A549 (cell line): ENCODE measurements at regions not wholly inside any gene's neighbourhood (a gene's known extent, or its start where the extent isn't known, plus 50 kb on each side); places are given as distances from the start of the nearest gene placed in this dataset.

ENCODE experiments used
- CBX2 ChIP-seq: fragments of 200-600 bp; sonication (generic); IDR thresholded peaks from 2 replicates; pipeline ENCODE4 v1.6.1; 2016; ENCODE audit warnings: low read depth, mild to moderate bottlenecking, borderline replicate concordance
- CTCF ChIP-seq: fragments of >200 bp; sonication (Bioruptor Twin); formaldehyde crosslinking; IDR thresholded peaks from 3 replicates; pipeline ENCODE4 v1.5.1; 2016
- HDAC2 ChIP-seq: fragments of 200-600 bp; sonication (generic); IDR thresholded peaks from 2 replicates; pipeline ENCODE4 v1.6.1; 2016
- HMGXB4 ChIP-seq: fragments of 250-450 bp; sonication (Bioruptor Pico); IDR thresholded peaks from 2 replicates; pipeline ENCODE4 v1.5.0; 2021; ENCODE audit warnings: mild to moderate bottlenecking, moderate library complexity, borderline replicate concordance
- PHF8 ChIP-seq: fragments of 200-600 bp; sonication (generic); IDR thresholded peaks from 2 replicates; pipeline ENCODE4 v1.6.1; 2016; ENCODE audit warnings: low read depth, mild to moderate bottlenecking, antibody characterized with exemption, moderate library complexity, borderline replicate concordance
- POLR2A ChIP-seq: IDR thresholded peaks from 2 replicates; pipeline ENCODE4 v1.6.1; 2012; ENCODE audit warnings: mild to moderate bottlenecking, low read length
- POLR2AphosphoS2 ChIP-seq: conservative IDR thresholded peaks from 2 replicates; pipeline ENCODE4 v1.6.1; 2012; ENCODE audit warnings: low read length, improper control_type of control experiment, inconsistent platforms
- REST ChIP-seq: fragments of 200-600 bp; sonication (generic); IDR thresholded peaks from 2 replicates; pipeline ENCODE4 v1.6.1; 2016; ENCODE audit warnings: antibody characterized with exemption, mild to moderate bottlenecking, moderate library complexity
- TP53 ChIP-seq: fragments of 250-450 bp; sonication (Bioruptor Pico); IDR thresholded peaks from 2 replicates; pipeline ENCODE4 v1.5.0; 2021; ENCODE audit warnings: mild to moderate bottlenecking, moderate library complexity

DNA sequence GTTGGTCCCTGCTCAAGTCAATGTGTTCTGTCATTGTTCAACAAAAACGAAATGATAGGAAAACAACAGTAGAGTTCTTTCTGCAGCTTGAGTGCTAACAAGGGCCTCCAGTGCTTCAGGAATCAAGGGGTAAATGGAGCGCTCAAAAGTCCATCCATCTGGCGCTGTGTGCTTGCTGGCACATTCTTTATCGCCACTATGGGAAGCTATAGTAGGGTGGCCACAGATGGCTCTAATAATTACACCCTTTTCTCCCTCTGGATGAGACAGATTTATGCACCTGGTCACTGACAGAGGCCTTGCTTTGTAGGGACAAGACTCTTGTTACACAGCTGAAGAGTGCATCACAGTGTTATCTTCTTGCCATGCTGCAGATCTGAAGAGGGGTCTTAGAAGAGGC, 136.0 kb downstream of the GDAP2 start:
- no peak for TF ChIP-seq TP53 (CRISPR knock-in tag)
- TF ChIP-seq HMGXB4 (CRISPR knock-in tag): no peak
- no peak for TF ChIP-seq CTCF
- no peak for TF ChIP-seq CBX2
- TF ChIP-seq POLR2AphosphoS2: no peak
- no peak for TF ChIP-seq HDAC2
- TF ChIP-seq POLR2A: no peak
- no peak for TF ChIP-seq REST
- no peak for TF ChIP-seq PHF8
